HFF-Myc (cell line): ENCODE measurements at regions not wholly inside any gene's neighbourhood (a gene's known extent, or its start where the extent isn't known, plus 50 kb on each side); places are given as distances from the start of the nearest gene placed in this dataset.
"Not testable (repeated sequence)": the region's sequence is repeated elsewhere in the genome, so short reads cannot be mapped to it uniquely, and the experiment has no call there.

ENCODE experiments used
- DNase-seq: peaks from one replicate; pipeline ENCODE4 v3.0.0-alpha.2; 2011; ENCODE audit warnings: low read depth; ENCODE audit errors: extremely low read depth
- H3K4me3 ChIP-seq: replicated peaks from 2 replicates; pipeline ENCODE4 v1.5.1; 2011; ENCODE audit warnings: low read depth, mild to moderate bottlenecking, control low read depth, low read length
- TF ChIP-seq, protein P1 (sequence below): IDR thresholded peaks from 2 replicates; pipeline ENCODE4 v1.5.1; 2012; ENCODE audit warnings: mild to moderate bottlenecking, low read depth, low read length, control low read depth; ENCODE audit errors: missing control alignments

DNA sequence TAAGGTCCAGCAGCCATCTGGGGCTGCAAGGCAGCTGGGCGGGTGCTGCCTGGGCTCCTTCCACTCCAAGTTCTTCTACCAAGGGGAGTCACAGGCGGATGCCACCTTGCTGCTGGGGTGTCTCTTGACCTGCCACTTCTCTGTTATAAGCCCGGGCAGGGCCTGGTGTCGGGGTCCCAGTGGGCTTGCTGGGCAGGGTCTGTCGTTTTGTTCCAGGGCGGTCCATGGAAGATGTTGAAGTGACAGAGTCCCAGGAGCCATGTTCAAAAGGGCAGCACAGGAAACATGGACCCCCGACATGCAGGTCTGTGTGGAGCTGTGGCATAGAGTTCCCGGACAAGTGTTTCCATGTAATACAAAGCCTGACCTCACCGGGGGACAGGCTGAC, 91.1 kb downstream of the TNFRSF13B start:
- TF ChIP-seq, protein P1, sequence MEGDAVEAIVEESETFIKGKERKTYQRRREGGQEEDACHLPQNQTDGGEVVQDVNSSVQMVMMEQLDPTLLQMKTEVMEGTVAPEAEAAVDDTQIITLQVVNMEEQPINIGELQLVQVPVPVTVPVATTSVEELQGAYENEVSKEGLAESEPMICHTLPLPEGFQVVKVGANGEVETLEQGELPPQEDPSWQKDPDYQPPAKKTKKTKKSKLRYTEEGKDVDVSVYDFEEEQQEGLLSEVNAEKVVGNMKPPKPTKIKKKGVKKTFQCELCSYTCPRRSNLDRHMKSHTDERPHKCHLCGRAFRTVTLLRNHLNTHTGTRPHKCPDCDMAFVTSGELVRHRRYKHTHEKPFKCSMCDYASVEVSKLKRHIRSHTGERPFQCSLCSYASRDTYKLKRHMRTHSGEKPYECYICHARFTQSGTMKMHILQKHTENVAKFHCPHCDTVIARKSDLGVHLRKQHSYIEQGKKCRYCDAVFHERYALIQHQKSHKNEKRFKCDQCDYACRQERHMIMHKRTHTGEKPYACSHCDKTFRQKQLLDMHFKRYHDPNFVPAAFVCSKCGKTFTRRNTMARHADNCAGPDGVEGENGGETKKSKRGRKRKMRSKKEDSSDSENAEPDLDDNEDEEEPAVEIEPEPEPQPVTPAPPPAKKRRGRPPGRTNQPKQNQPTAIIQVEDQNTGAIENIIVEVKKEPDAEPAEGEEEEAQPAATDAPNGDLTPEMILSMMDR: no peak
- DNase-seq: no peak
- no peak overlapping the region for H3K4me3 ChIP-seq

DNA sequence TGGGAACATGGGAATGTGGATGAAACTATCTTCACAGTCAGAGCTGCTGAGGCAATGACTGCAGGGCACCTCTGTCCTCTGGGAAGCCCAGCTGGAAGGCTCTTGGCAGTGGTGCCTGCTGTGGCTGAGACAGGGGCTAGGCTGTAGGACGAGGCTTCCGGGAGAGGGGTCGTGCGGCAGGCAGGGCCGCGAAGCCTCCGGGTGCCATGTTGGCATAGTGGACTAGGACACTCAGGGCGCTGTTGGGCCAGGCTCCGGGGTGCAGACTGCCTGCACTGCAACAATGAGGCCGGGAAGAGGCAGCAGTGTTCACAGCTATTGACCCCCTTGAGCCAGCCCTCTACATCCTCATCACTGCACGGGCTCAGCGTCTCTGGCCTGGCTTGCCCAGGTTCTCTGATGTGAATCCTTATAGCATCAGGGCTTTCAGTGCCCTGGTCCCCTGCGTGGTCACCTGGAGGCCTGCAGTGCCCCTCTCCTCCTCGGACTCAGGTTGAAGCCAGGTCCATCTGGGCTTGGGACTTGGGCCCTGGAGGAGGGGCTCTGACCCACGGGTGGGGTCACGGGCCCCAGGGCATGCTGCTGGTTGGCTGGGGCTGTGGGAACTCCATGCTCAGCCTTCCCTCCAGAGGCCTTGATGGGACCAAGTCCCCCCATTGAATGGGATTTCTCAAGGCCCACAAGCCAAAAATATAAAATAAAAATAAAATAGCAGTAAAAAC, 91.6 kb downstream of the TNFRSF13B start:
- DNase-seq: no peak
- no peak overlapping the region for H3K4me3 ChIP-seq
- TF ChIP-seq, protein P1: no peak

DNA sequence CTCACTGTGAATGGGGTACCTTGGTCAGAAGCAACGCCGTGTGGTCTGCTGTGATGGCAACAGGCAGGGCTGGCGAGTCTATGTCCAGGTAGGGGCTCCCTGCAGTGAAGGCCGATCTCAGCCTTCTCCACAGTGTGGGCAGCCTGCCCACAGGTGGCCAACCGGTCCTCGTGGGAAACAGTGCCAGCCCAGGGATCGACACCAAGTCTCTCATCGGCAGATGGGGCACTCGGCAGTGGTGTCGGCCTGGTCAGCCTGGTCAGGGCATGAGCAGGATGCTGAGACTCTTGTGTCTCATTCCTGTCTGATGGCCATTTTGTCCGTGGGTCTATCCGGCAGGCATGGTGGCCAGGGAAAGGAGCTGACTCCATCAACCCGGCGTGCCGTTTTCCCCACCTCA, 92.2 kb downstream of the TNFRSF13B start:
- DNase-seq: no peak
- TF ChIP-seq, protein P1: no peak
- H3K4me3 ChIP-seq: no peak overlapping the region

DNA sequence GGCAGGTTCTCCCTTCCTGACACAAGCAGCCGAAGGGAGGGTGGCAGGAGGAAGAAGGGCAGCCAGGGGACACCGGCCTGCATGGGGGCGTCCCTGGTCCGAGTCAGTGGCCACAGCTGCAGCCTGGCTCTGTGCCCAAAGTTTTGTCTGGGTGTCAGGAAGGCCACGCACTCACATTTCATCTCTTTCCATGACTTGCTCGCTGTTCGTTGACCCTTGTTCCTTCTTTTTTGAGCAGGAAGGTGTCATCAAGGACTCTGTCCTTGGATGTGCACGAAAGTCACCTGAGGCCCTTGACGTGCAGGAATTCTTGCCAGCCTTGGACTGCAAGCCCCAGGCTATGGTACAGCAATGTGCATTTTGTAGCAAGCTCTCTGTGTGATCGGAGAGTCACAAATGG, 93.3 kb downstream of the TNFRSF13B start:
- no peak overlapping the region for H3K4me3 ChIP-seq
- TF ChIP-seq, protein P1: no peak
- no peak for DNase-seq

DNA sequence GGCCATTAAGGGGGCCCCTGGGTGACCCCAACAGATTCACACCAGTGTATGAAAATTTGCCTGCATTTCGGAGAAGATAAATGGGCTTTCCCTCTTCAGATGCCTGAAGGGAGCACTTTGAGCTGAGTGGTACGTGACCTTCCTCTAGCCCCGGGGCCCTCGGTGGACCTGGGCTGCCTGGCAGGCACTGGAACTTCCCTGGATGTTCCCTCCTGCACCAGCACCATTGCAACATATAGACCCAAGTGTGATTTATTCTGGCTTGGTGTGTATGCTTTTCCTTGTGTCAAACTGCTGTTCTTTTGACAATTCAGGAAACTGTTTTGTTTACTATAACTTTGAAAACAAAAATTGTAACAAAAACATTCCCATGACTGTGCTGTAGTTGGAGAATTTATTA, 93.8 kb downstream of the TNFRSF13B start:
- no peak overlapping the region for H3K4me3 ChIP-seq
- no peak for DNase-seq
- TF ChIP-seq, protein P1: no peak

DNA sequence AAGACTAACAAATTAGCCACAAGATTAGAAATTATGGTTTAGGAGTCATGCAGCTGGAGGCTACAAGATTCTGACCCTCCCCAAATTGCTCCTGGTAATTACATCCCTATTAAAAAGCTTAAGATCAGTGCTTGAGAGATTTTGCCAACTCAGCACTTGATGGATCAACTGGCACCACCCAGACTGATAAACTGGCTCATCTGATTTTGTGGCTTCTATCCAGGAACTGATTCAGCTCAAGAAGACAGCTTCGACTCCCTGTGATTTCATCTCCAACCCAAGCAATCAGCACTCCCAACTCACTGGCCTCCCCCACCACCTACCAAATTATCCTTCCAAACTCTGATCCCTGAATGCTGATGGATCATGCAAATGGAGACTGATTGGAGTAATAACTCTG, 94.8 kb downstream of the TNFRSF13B start:
- H3K4me3 ChIP-seq: no peak overlapping the region
- no peak for DNase-seq
- TF ChIP-seq, protein P1: no peak

DNA sequence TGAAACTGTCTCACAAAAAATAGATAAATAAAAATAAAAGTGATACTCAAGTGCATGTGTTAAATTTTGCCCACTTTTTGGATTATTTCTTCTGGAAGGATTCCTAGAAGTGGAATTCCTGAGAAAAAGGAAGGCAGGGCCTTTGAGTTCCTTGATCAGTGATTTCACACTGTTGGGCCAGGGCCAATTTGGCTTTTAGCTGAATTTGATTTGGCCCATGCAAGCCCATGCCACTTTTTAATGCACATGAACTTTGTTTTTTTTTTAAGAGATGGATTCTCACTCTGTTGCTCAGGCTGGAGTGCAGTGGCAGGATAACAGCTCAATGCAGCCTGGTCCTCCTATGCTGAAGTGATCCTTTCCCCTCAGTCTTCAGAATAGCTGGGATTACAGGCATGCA, 96.3 kb downstream of the TNFRSF13B start:
- no peak overlapping the region for H3K4me3 ChIP-seq
- TF ChIP-seq, protein P1: no peak
- DNase-seq: no peak

DNA sequence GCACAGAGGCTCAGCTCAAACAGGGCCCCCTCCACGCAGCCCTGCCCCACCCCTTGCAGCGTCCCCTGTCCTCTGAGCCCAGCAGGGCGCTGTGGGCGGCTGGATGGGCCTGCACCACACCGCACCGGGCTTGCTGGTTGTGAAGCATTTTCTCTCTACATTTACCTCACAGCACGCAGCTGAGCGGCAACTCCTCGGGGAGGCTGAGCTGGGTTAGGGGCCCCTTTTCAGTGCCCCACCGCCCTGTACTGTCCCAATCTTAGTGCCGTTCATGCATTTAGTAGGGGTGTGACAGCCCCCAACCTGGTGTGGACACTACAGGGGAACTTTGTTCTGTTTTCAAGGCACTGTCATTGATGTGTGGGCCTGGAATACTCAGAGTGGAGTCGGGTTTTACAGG, 97.7 kb downstream of the TNFRSF13B start:
- not testable (repeated sequence) for H3K4me3 ChIP-seq, DNase-seq
